ENCODE measurements at regions not wholly inside any gene's neighbourhood (a gene's known extent, or its start where the extent isn't known, plus 50 kb on each side); places are given as distances from the start of the nearest gene placed in this dataset.

GRCh38 chr2:107717661-107718060 is 109.0 kb upstream of the RGPD4 start:
- Histone ChIP-seq H3K36me3 (ENCODE audit: insufficient read depth, low read length, poor library complexity, severe bottlenecking) (no peaks in the 10 kb centered on the region), H3K4me3 (ENCODE audit: low read depth, low read length, poor library complexity, severe bottlenecking) (no peak overlapping the region), H3K4me1 (ENCODE audit: insufficient read depth, low read length, poor library complexity, severe bottlenecking) (no peaks in the 10 kb centered on the region), H3K27me3 (replicated peaks; ENCODE audit: insufficient read depth, low read depth, low read length, poor library complexity) (no peaks in the 10 kb centered on the region), H3K27ac (ENCODE audit: low read depth, low read length, poor library complexity, severe bottlenecking) (no peak overlapping the region), H3K9me3 (ENCODE audit: low read depth, low read length, poor library complexity, severe bottlenecking) (no peaks in the 10 kb centered on the region)
- ChIA-PET CTCF (no interaction called here), POLR2A (ENCODE audit: low non-redundant PET) (no interaction called here)
- DNase-seq (ENCODE audit: low spot score), result no peak
- TF ChIP-seq EZH2 (IDR thresholded peaks at IDR 0.05; ENCODE audit: borderline replicate concordance, low read depth, low read length, poor library complexity, severe bottlenecking) (no peak), CTCF (conservative IDR thresholded peaks at IDR 0.05; ENCODE audit: low read depth, low read length) (no peak)
- intact Hi-C loops (cut with micrococcal nuclease; ENCODE audit: unreplicated experiment), result no loop called here
- no TSS peak for BruUV-seq (replicated peaks)

GRCh38 chr2:107719141-107719540 is 107.6 kb upstream of the RGPD4 start:
- POLR2A ChIA-PET (ENCODE audit: low non-redundant PET), result no interaction called here
- intact Hi-C loops (cut with micrococcal nuclease; ENCODE audit: unreplicated experiment), result no loop called here
- CTCF ChIA-PET, result no interaction called here

GRCh38 chr2:107719836-107720235 is 106.9 kb upstream of the RGPD4 start:
- Histone ChIP-seq H3K36me3 (ENCODE audit: insufficient read depth, low read length, poor library complexity, severe bottlenecking) (no peaks in the 10 kb centered on the region), H3K9me3 (ENCODE audit: low read depth, low read length, poor library complexity, severe bottlenecking) (no peaks in the 10 kb centered on the region), H3K27ac (ENCODE audit: low read depth, low read length, poor library complexity, severe bottlenecking) (no peak overlapping the region), H3K4me1 (ENCODE audit: insufficient read depth, low read length, poor library complexity, severe bottlenecking) (no peaks in the 10 kb centered on the region), H3K27me3 (replicated peaks; ENCODE audit: insufficient read depth, low read depth, low read length, poor library complexity) (no peaks in the 10 kb centered on the region), H3K4me3 (ENCODE audit: low read depth, low read length, poor library complexity, severe bottlenecking) (no peak overlapping the region)
- intact Hi-C loops (cut with micrococcal nuclease; ENCODE audit: unreplicated experiment), result no loop called here
- CTCF ChIA-PET, result no interaction called here
- no peak for TF ChIP-seq CTCF (conservative IDR thresholded peaks at IDR 0.05; ENCODE audit: low read depth, low read length)
- no peak for TF ChIP-seq EZH2 (IDR thresholded peaks at IDR 0.05; ENCODE audit: borderline replicate concordance, low read depth, low read length, poor library complexity, severe bottlenecking)
- DNase-seq (ENCODE audit: low spot score), result no peak
- BruUV-seq (replicated peaks), result no TSS peak
- POLR2A ChIA-PET (ENCODE audit: low non-redundant PET), result no interaction called here

More at GRCh38 chr2:107719141-107719540, 107.6 kb upstream of the RGPD4 start:
- BruUV-seq (replicated peaks), result no TSS peak
- Histone ChIP-seq H3K27me3 (replicated peaks; ENCODE audit: insufficient read depth, low read depth, low read length, poor library complexity) (no peaks in the 10 kb centered on the region), H3K4me1 (ENCODE audit: insufficient read depth, low read length, poor library complexity, severe bottlenecking) (no peaks in the 10 kb centered on the region), H3K36me3 (ENCODE audit: insufficient read depth, low read length, poor library complexity, severe bottlenecking) (no peaks in the 10 kb centered on the region), H3K9me3 (ENCODE audit: low read depth, low read length, poor library complexity, severe bottlenecking) (no peaks in the 10 kb centered on the region), H3K27ac (ENCODE audit: low read depth, low read length, poor library complexity, severe bottlenecking) (no peak overlapping the region), H3K4me3 (ENCODE audit: low read depth, low read length, poor library complexity, severe bottlenecking) (no peak overlapping the region)
- no peak for TF ChIP-seq CTCF (conservative IDR thresholded peaks at IDR 0.05; ENCODE audit: low read depth, low read length)
- TF ChIP-seq EZH2 (IDR thresholded peaks at IDR 0.05; ENCODE audit: borderline replicate concordance, low read depth, low read length, poor library complexity, severe bottlenecking), result no peak
- DNase-seq (ENCODE audit: low spot score), result no peak

All from A673 (cell line).